ENCODE measurements at regions not wholly inside any gene's neighbourhood (a gene's known extent, or its start where the extent isn't known, plus 50 kb on each side); places are given as distances from the start of the nearest gene placed in this dataset.

GRCh38 chr13:93147298-93147645 is 79.3 kb upstream of the GPC6 start:
- TF ChIP-seq CTCF (IDR thresholded peaks at IDR 0.05; ENCODE audit: low read depth, low read length, poor library complexity, severe bottlenecking) (no peak), EZH2phosphoT487 (IDR thresholded peaks at IDR 0.05; ENCODE audit: borderline replicate concordance, low read length) (no peak)
